Hepatocyte (in vitro differentiated cells): ENCODE measurements at regions not wholly inside any gene's neighbourhood (a gene's known extent, or its start where the extent isn't known, plus 50 kb on each side); places are given as distances from the start of the nearest gene placed in this dataset.

Source experiments
- DNase-seq: peaks from one replicate; pipeline ENCODE4 v3.0.0-alpha.2; 2016; ENCODE audit warnings: low spot score
- H2AFZ ChIP-seq: fragments of 200-600 bp; sonication (generic); 2 replicates; pipeline ENCODE4 v1.6.0; 2016; ENCODE audit warnings: antibody characterized with exemption, mild to moderate bottlenecking
- H3K27ac ChIP-seq: fragments of 200-600 bp; sonication (generic); 2 replicates; pipeline ENCODE4 v1.5.1; 2016; ENCODE audit warnings: mild to moderate bottlenecking
- H3K27me3 ChIP-seq: fragments of 200-600 bp; sonication (generic); 2 replicates; pipeline ENCODE4 v1.6.1; 2016
- H3K36me3 ChIP-seq: fragments of 200-600 bp; sonication (generic); replicated peaks from 2 replicates; pipeline ENCODE4 v1.5.1; 2016; ENCODE audit warnings: low read depth; ENCODE audit not compliant: insufficient read depth
- H3K4me1 ChIP-seq: fragments of 200-600 bp; sonication (generic); 2 replicates; pipeline ENCODE4 v1.5.1; 2016; ENCODE audit warnings: mild to moderate bottlenecking, moderate library complexity; ENCODE audit not compliant: insufficient read depth
- H3K4me2 ChIP-seq: fragments of 200-600 bp; sonication (generic); 2 replicates; pipeline ENCODE4 v1.6.0; 2016
- H3K4me3 ChIP-seq: fragments of 200-600 bp; sonication (generic); 2 replicates; pipeline ENCODE4 v1.5.1; 2016; ENCODE audit warnings: mild to moderate bottlenecking
- H3K79me2 ChIP-seq: fragments of 200-600 bp; sonication (generic); 2 replicates; pipeline ENCODE4 v1.6.0; 2017; ENCODE audit warnings: mild to moderate bottlenecking
- H3K9me2 ChIP-seq: fragments of 200-600 bp; sonication (generic); replicated peaks from 2 replicates; pipeline ENCODE4 v1.6.0; 2017; ENCODE audit warnings: mild to moderate bottlenecking; ENCODE audit not compliant: insufficient read depth
- H3K9me3 ChIP-seq: fragments of 200-600 bp; sonication (generic); 2 replicates; pipeline ENCODE4 v1.5.1; 2016; ENCODE audit warnings: low read depth, mild to moderate bottlenecking
- H4K20me1 ChIP-seq: fragments of 200-600 bp; sonication (generic); 2 replicates; pipeline ENCODE4 v1.6.0; 2016; ENCODE audit warnings: mild to moderate bottlenecking; ENCODE audit not compliant: insufficient read depth, poor library complexity, severe bottlenecking
- CTCF ChIP-seq: fragments of 200-600 bp; sonication (generic); IDR thresholded peaks from 2 replicates; pipeline ENCODE4 v1.5.1; 2016; ENCODE audit warnings: antibody characterized with exemption, mild to moderate bottlenecking; ENCODE audit not compliant: poor library complexity
- EZH2 ChIP-seq: fragments of 200-600 bp; sonication (generic); IDR thresholded peaks from 2 replicates; pipeline ENCODE4 v1.6.1; 2016; ENCODE audit warnings: antibody characterized with exemption, mild to moderate bottlenecking, borderline replicate concordance
- EZH2phosphoT487 ChIP-seq: fragments of 200-600 bp; sonication (generic); IDR thresholded peaks from one replicate; pipeline ENCODE4 v1.6.1; 2018; ENCODE audit warnings: antibody characterized with exemption, mild to moderate bottlenecking, low read depth, moderate library complexity; ENCODE audit not compliant: unreplicated experiment, severe bottlenecking
- WGBS: methylation state at CpG from one replicate; pipeline ENCODE4 v1.1.6; 2016; ENCODE audit warnings: low lambda C conversion rate; ENCODE audit errors: missing lambda C conversion rate; 5-methylcytosine and 5-hydroxymethylcytosine counted together

GRCh38 chr17:33989361-33990148 is 265.5 kb upstream of the CCL2 start:
- H3K4me3 ChIP-seq = no peak overlapping the region
- no peak overlapping the region for H3K4me2 ChIP-seq
- no peaks in the 10 kb centered on the region for H3K27me3 ChIP-seq
- no peak overlapping the region for H2AFZ ChIP-seq
- WGBS = 66% methylated on average over 8 of the region's 8 CpGs
- no peaks in the 10 kb centered on the region for H3K4me1 ChIP-seq
- TF ChIP-seq EZH2 (no peak), EZH2phosphoT487 (no peak), CTCF (no peak)
- no peak overlapping the region for H3K27ac ChIP-seq
- H3K9me3 ChIP-seq = no peaks in the 10 kb centered on the region
- H3K36me3 ChIP-seq = no peaks in the 10 kb centered on the region
- no peaks in the 10 kb centered on the region for H4K20me1 ChIP-seq
- no peaks in the 10 kb centered on the region for H3K79me2 ChIP-seq
- no peaks in the 10 kb centered on the region for H3K9me2 ChIP-seq
- no peak for DNase-seq

GRCh38 chr17:33990943-33991706 is 264.0 kb upstream of the CCL2 start:
- no peak for DNase-seq
- Histone ChIP-seq H3K36me3 (no peaks in the 10 kb centered on the region), H4K20me1 (no peaks in the 10 kb centered on the region), H2AFZ (no peak overlapping the region), H3K79me2 (no peaks in the 10 kb centered on the region), H3K4me2 (no peak overlapping the region), H3K9me3 (no peaks in the 10 kb centered on the region), H3K4me3 (no peak overlapping the region), H3K9me2 (no peaks in the 10 kb centered on the region), H3K27ac (no peak overlapping the region), H3K4me1 (no peaks in the 10 kb centered on the region), H3K27me3 (no peaks in the 10 kb centered on the region)
- TF ChIP-seq EZH2 = no peak
- no peak for TF ChIP-seq EZH2phosphoT487
- TF ChIP-seq CTCF = no peak
- WGBS = 56% methylated on average over 3 of the region's 3 CpGs

- no peak for DNase-seq
- Histone ChIP-seq H3K79me2 (no peaks in the 10 kb centered on the region), H3K9me2 (no peaks in the 10 kb centered on the region), H3K27me3 (no peaks in the 10 kb centered on the region), H3K4me3 (no peak overlapping the region), H3K4me1 (no peaks in the 10 kb centered on the region), H4K20me1 (no peaks in the 10 kb centered on the region), H2AFZ (no peak overlapping the region), H3K9me3 (no peaks in the 10 kb centered on the region), H3K36me3 (no peaks in the 10 kb centered on the region), H3K4me2 (no peak overlapping the region), H3K27ac (no peak overlapping the region)
- 83% methylated on average over 5 of the region's 5 CpGs for WGBS
- TF ChIP-seq EZH2 (no peak), EZH2phosphoT487 (no peak)
Observed at GRCh38 chr17:33992113-33992512, 263.0 kb upstream of the CCL2 start.

- peaks cover 5% of the 10 kb centered on the region for H3K9me3 ChIP-seq
- H3K36me3 ChIP-seq = no peaks in the 10 kb centered on the region
- H4K20me1 ChIP-seq = no peaks in the 10 kb centered on the region
- H3K9me2 ChIP-seq = no peaks in the 10 kb centered on the region
- no peaks in the 10 kb centered on the region for H3K27me3 ChIP-seq
- TF ChIP-seq CTCF = no peak
- no peak for TF ChIP-seq EZH2phosphoT487
- no peak for TF ChIP-seq EZH2
- DNase-seq = no peak
- H2AFZ ChIP-seq = no peak overlapping the region
- no peaks in the 10 kb centered on the region for H3K79me2 ChIP-seq
- WGBS = 43% methylated on average over 1 of the region's 1 CpG
- H3K4me1 ChIP-seq = no peaks in the 10 kb centered on the region
- no peak overlapping the region for H3K4me3 ChIP-seq
- no peak overlapping the region for H3K27ac ChIP-seq
- H3K4me2 ChIP-seq = no peak overlapping the region
Observed at GRCh38 chr17:34000639-34001038, 254.4 kb upstream of the CCL2 start.
